ENCODE measurements at regions not wholly inside any gene's neighbourhood (a gene's known extent, or its start where the extent isn't known, plus 50 kb on each side); places are given as distances from the start of the nearest gene placed in this dataset.

DNA sequence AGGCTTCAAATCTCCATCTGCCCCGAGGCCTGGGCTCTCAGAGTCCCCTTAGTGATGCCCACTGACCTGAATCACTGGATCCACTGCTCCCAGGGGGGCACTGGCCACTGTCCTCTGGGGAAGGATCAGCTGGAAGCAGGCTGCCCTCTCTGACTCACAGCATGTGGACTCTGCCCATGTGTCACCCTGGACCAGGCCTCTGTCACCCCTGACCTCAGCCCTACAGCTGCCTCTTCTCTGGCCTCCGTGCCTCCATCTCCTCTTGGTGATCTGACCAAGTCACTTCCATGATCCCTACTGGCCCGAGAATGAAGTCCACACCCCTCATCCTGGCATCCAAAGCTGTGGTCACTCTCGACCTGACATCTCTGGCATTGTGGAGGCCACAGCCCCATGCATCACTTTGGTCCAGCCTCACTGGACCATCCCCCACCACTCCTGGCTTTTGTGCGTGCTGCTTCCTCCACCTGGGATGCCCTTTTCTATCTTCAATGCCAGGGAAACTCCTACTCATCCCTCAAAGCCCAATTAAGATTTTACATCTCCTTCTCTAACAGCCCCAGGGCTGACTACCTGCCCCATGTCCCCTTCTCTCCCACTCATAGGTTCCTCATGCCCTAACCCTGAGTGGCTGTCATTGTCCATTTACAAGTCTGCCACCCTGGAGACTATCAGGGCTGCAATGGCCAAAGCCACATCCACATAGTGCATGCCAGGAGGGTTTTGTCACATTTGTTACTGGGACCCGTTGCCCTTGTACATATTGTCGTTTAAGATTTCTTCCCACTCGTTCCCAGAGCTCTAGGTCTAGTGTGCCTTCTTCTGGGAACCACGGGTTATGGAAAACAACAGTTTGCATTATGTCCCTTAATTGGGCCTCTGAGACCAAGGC lies 685.0 kb downstream of the MATN1 start:
- no peak for DNase-seq

DNA sequence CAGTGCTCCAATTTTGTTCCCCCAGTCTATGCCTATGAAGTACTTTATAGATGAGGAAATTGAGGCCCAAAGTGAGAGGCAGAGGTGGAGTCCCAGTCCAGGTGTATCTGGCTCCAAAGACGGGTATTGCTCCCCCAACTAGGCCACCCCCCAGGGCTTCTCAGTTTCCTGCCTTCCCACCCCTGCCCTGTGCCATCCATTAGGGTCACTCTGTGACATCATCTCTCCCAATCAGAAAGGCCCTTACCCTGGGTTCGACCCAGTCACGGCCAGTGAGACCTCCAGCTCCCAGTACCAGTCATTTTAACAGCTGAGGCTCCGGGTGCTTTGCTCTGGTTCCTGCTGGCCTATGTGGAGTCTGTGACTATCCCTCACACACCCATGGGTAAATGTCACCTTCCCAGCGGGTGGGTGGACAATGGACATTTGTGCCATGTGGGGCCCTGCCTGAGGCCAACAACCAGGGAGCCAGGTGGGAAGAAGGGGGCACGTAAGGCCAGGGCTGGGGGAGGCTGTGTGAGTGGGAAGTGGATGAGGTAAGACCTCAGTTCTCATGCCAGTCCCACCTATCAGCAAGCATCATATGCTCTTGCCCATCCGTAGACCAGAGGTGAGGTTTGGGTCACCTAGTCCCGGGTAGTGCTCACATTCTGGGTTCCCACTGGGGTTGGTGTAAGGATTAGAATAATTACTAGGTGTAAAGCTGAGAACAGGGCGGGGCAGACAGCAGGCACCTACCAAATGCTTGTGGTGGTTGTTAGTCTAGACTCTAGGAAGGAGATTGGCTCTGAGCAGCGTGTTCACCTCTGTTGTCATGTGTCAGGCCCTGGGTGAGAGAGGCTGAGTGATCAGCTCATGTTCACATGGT lies 685.9 kb downstream of the MATN1 start:
- no peak for DNase-seq

DNA sequence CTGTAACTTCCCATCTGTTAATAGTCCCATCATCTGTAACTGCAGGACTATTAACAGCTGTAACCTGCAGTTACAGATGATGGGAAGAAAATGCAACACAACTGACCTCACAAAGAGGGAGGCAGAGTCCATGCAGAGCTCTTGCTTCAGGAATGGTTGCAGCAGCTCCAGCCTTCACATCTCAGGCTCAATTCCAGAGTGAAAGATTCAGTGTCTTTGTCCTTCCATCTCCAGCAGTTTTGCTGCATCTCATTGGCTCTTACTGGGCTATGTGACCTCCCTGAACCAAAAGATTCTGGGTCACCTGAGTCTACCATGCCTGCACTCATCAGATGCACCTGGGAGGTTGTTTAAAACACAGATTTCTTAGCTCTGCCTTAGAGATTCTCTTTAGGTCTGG lies 686.7 kb downstream of the MATN1 start:
- DNase-seq, result no peak

DNA sequence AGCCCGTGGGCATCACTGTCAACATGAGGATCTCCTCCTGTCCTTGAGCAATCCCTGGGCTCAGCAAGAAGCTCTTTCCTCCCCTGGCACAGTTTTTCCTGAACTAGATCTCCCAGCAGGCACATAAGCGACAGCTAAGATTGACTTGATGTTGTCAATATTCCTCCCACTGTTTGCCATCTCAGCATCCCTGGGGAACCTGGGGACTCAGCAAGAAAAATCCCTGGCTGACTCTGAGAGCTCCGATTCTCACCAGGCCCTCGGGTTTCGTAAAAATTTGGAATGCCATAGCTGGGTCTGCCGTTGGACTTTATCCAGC lies 687.2 kb downstream of the MATN1 start:
- no peak for DNase-seq

DNA sequence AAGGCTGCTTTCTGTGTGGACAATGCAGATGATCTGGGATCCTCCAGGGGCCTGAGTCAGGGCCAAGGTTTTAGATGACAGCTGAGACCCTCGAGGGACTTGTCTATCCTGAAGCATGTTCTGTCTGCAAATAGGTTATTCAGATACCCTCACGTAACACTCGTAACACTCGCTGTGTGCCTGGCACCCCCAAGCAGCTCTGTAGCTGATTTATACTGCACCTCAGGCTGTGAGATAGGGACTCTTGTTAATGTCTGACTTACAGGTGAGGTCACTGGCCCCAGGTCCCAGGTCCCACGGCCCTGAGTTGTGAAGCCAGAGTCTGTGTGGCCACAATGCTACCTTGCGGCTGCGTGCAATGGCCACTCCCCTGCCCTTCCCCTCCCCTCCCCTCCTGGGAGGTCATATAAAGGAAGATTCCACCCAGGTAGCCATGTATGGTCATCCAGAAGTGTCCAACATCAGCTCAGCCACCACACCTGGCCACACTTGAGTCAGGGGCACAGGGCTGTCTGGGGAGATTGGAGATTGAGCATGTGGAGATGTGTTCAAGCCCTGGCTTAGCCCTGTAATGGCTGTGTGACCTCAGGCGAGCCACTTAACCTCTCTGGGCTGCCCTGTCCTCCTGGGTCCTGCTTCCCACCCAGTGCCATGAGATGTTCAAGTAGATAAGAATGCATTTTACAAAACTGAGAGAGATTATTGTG lies 687.7 kb downstream of the MATN1 start:
- DNase-seq, result no peak

DNA sequence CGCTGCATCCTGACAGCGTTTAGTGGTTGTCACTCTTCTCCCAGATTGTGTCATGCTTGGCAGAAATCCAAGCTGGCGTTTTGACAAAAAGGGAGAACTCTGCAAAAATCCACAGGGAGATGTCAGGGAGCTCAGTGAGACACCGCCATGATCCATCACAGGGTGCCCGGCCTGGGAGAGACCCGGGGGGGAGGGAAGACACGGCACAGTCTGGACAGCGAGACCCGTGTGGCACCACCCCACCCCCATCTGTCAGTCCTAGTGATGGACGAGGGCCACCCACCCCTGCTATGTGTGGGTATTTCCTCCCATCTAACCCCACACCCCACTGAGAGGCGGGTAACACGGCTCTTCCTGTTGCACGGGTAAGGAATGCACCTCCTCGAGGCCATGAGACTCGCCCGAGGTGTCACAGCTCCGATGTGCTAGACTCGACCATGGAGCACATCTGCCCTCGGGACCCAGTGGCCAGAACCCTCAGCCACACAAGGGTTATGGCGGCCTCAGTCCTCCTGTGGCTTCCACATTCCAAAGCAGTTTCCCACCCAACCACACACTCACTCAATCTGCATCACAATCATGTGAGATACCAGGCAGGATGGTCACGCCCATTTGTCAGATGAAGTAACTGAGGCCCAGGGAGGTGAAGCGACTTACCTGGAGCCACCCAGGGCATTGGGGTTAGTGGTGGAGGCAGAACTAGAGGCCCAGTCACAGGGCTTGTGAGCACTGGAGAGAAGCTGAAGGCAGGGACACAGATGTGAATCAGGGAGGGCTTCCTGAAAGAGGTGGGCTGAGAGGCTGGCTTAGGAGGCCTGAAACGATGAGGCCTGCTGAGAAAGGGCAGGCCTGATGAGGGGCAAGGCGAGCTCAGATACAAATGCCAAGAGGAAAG lies 688.5 kb downstream of the MATN1 start:
- peak; percentile 12 for DNase-seq

DNA sequence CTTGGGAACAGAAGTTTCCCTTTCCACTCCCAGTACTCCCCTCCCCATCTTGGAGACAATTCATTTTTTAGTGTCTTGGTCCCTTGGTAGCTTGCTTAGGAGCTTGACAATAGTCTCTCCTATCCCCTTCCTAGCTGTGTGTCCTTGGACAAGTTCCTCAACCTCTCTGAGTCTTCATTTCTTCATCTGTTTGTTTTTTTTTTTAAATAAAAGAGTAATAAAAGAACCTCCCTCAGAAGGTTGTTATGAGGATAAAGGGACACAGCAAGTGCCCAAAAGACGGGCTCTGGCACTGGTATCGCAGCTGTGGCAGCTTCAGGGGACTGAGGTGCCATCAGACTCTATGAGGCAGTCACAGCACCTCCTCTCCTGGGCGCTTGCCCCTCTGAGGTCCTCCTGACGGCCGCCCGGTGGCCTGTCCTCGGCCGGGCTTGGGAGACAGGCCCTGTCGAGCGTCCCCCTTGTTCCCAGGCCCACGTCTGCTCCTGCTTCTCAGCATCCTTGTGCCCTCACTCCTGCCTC lies 689.2 kb downstream of the MATN1 start:
- no peak for DNase-seq

DNA sequence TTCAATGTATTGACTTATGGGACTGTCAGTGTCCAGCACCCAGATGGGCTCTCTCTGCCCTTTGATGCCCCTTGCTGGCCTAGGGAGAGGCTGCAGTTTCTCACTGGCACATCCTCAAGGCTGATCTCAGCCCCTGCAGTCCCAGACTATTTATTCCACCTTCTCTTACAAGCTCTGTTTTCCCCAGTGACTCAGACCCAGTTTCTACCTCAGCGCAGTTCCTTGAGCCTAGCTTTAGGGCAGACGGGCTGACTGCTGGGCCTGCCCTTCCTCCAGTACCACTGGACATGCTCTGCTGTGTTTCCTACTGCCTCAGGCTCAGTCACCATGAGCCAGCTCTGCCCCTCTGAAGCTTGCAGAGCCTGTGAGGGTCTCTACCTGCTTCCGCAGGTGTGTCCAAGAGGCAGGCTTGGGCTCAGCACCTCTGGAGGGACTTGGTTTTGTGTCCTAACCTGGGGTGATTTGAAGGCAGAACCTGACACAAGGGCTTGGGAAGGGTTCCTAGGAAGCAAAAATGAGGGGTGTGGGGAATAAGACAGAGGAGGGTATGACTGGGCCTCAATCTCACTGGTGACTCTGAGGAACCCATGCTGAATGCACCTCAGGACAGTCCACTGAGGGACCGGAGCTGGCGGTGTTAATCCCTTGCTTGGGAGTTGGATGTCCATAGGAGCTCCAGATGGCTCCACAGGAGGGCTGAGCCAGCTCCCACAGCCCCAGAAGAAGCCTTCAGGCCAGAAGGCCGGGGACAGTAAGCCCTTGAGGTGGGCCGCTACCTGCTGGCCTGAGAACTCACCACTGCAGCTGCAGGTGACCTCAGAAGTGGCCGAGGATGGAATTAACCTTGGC lies 689.9 kb downstream of the MATN1 start:
- no peak for DNase-seq

DNA sequence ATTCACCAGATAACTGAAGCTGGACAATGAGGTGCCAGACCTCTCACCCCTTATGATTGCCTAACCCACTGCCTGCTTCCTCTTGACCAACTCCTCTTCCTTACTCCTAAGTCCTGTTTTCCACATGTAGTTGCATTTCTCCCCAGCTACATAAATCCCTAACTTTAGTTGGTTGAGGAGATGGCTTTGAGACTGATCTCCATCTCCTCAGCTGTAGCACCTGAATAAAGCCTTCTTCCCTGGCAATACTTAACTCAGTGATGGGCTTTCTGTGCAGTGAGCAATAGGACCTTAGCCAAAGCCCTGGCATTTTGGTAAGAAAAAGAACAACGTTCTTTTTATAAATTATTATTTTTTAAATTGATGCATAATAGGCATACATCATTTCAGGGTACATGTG lies 691.1 kb downstream of the MATN1 start:
- no peak for DNase-seq

DNA sequence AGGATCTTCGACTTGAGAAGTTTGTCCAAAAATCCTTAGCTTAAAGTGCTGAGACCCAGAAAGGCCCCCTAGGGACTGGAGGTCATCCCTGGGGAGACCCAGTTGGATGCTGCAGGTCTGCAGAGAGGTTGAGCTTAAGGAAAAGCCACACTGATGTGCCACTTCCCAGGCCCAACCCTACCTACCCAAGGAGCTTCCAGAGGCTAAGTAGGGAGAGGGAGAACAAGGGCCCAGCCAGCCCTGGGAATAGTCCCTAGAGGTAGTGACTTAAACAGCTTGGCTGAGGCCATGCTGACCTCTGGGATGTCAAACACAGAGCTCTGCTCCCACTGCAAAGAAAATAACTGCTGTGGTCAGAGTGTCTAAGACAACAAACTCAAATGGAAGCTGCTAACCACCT lies 693.7 kb downstream of the MATN1 start:
- no peak for DNase-seq

DNA sequence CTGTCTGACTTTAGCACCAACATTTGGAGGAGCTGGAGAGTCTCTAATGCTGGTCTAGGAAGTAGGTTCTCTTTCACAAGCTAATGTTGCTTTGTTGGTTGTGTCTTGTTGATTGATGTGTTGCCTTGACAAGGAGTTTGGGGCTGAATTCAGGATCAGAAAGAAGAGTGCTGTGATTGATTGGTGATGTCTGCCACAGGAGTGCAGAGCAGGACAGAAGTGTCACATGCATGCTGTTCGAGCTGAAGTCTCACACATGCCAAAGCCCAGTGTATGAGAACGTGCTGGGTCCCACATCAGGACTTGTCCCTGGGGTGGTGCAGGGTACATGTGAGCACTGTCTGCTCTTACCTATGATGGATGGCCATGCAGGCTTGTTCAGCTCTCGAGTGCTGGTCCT lies 694.4 kb downstream of the MATN1 start:
- DNase-seq, result no peak

DNA sequence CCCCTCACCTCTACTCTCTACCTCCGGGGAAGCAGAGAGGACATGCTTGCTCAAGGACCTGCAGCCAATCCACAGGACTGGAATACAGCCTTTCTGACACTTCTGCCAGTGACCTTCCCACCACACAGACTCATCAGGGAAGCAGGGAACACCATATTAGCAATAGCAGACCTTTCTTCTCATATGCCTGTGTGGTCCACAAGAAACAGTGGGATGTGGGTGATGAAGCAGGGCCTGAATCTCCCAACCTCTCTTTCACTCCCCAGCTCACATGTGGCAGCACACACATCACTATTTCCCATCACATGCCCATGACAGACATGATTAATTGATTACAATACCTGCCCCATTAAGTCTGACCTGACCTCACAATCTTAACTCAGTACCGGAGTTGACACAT lies 695.1 kb downstream of the MATN1 start:
- no peak for DNase-seq

DNA sequence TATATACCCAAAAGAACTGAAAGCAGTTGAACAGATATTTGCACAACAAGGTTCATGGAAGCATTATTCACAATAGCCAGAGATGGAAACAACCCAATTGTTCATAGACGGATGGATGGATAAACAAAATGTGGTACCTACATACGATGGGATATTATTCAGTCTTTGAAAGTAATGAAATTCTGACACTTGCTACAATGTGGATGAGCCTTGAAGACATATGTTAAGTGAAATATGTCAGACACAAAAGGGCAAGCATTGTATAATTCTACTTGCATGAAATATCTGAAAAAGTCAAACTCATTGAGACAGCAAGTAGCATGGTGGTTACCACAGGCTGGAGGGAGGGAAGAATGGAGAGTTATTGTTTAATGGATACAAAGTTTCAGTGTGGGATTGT lies 696.1 kb downstream of the MATN1 start:
- DNase-seq, result no peak

DNA sequence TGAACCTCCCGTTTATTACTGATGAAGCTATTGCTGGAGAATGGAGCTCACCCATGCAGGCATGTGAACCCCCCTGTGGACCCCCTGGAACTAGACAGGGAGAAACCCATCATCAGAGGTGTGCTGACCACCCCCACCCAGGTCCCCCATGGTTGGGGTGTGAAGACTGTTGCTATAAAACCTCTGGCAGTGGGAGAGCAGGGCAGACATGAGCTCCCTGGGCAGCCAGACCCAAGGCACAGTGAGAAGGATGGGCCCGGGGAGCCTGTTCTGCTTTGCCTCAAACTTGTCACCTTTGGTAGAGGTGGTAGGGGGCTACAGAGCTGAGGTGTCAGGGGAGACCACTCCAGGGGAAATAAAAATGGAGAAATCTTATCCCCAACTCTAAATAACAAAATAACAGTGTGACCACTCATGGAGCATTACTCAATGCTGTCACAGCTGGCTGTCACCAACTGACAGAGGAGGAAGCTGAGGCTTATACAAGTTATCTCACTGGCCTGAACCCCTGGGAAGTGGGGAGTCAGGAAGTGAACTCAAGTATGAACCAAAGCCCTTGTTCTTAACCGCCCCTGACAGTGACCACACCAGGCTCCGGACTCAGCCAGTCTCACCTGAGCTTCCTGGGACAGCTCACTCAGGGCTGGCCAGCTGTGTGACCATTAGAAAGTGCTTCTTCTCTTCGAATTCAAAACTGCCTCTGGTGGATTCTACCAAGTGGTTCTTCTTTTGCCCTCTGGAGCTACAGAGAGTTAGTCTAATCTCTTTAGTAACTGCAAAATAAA lies 698.8 kb downstream of the MATN1 start:
- DNase-seq, result no peak

DNA sequence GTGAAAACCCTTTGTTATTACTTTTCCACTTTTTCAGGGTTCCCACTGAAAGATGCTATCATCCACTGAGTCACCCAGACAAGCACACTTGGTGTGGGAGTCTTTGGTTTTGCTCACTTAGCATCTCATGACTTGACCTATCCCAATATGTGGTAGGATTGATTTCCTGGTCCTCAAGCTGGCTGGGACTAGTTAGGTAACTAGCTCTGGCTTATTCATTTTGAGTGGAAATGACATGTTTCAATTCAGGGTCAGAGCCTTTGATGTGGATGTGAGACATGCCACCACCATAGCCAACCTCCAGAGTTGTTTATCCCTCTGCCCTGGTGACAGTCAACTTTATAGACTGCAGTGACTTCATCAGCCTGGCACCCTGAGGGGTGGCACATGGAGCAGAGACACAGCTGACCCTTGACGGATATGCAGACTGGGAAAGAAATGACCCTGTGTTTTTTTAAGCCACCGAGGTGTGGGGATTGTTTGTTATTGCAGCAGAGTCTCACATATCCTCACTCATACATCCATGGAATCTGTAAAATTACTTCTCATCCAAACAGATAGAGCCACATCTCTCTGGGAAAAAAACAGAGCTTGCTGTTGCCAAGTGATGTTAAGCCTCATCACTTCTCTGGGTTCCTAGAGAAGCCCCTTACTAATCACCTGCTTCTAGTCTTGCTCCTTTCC lies 699.9 kb downstream of the MATN1 start:
- no peak for DNase-seq

DNA sequence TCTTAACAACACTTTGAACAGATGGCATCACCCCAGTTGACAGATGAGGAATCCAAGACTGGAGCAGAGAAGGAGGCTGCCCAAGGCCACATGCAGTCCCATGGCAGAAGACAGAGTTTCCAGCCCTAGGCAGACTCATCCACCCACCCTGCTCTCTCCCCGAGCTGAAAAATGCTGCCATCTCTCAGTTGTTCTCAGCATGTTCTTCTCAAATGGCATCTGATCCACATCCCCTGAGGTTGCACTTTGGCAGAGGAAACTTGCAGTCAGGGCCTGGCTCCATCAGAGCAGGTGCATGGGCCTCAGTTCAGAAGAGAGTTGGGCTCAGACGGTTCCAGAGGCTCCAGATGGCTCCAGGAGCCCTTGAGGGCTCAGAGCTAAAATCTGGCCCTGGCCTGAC lies 709.4 kb downstream of the MATN1 start:
- no peak for DNase-seq

DNA sequence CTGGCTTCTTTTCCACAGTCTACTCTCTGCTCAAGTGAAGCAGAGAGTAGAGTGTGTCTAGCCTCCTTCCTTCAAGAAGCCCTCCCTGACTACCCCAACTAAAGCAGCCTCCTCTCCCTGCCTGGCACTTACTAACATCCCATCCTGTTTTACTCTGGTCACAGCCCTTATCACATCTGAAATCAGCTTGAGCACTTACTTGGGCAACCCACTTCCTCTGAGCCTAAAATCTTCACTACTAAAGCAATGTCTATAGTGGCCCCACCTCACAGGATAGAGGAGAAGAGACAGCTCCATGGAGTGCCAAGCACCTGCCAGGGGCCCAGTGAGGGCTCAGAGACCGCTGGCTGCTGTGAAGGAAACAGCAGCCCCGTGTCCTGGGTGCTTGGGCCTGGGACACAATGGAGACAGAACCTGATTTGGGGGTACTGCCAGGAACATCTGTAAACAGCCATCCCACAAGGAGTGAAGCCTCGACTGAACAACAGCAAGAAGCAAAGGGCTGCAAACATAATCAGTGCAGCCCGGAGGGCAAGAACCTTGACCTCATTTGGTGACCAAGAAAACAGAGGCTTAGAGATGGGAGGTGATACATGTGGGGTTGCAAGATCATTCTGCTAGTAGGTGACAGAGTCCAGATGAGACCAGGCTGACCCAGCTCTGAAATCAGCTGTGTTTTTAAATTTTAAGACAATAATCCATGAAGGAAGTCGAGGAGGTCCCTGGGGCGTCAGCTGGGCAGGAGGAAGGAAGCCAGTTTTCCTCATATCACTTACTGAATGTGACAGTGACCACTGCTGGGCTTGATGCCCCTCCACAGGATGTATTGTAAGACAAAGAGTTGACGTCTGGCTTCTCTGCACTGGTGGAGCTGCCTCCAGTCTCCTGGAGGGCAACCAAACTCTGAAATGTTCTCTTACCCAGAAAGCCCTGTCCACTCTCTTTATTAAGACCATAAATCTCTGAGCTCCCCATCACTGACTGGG lies 710.6 kb downstream of the MATN1 start:
- no peak for DNase-seq

DNA sequence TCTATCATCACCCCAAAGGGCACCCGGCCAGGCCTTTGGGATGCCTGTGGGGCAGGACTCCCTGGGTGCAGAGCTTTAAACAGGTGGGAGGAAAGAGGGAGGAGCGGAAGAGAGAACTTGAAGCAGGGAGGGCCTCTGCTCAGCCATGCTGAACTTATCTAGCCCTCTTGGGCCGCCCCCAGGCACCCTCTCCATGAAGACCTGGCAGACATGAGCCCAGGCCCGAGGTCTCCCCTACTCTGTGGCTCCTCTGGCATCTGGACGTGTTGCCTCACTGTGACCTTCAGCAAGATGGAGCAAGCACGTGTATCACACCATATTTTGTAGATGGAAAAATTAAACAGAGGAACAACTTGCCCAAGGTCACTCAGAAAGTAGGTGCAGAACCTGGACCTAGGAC lies 711.4 kb downstream of the MATN1 start:
- DNase-seq, result no peak
